ENCODE measurements at regions not wholly inside any gene's neighbourhood (a gene's known extent, or its start where the extent isn't known, plus 50 kb on each side); places are given as distances from the start of the nearest gene placed in this dataset.

GRCh38 chr6:126446248-126446647 lies 106.3 kb downstream of the CENPW start:
- Histone ChIP-seq H3K36me3 (no peaks in the 10 kb centered on the region), H3K9me3 (no peaks in the 10 kb centered on the region), H3K4me3 (no peak overlapping the region), H3K27ac (no peak overlapping the region), H3K27me3 (no peaks in the 10 kb centered on the region), H3K4me1 (no peaks in the 10 kb centered on the region)
- DNase-seq (ENCODE audit: low spot score in 2 of 2): no peak
- TF ChIP-seq POLR2A (IDR thresholded peaks at IDR 0.05) (no peak), CTCF (IDR thresholded peaks at IDR 0.05) (no peak)

GRCh38 chr6:126447367-126447766 lies 107.5 kb downstream of the CENPW start:
- H3K27me3 ChIP-seq: no peaks in the 10 kb centered on the region
- no peak for TF ChIP-seq POLR2A (IDR thresholded peaks at IDR 0.05)
- no peak for TF ChIP-seq EP300 (IDR thresholded peaks at IDR 0.05)
- TF ChIP-seq CTCF (IDR thresholded peaks at IDR 0.05): no peak
- DNase-seq (ENCODE audit: low spot score in 2 of 2): no peak
- no peak overlapping the region for H3K4me3 ChIP-seq
- H3K9me3 ChIP-seq: no peaks in the 10 kb centered on the region
- no peaks in the 10 kb centered on the region for H3K4me1 ChIP-seq
- no peaks in the 10 kb centered on the region for H3K36me3 ChIP-seq
- H3K27ac ChIP-seq: no peak overlapping the region

- no peak for DNase-seq (ENCODE audit: low spot score in 2 of 2)
- H3K4me3 ChIP-seq: no peak overlapping the region
- H3K4me1 ChIP-seq: no peaks in the 10 kb centered on the region
- no peak overlapping the region for H3K27ac ChIP-seq
- 73 to 76% methylated on average over 6 of the region's 6 CpGs for WGBS, 2 donors
- peaks cover 0 to 2% (median 0%) of the 10 kb centered on the region in 4 donors for H3K9me3 ChIP-seq
- no peaks in the 10 kb centered on the region for H3K36me3 ChIP-seq
- TF ChIP-seq POLR2A (IDR thresholded peaks at IDR 0.05) (no peak), EP300 (IDR thresholded peaks at IDR 0.05) (no peak), CTCF (IDR thresholded peaks at IDR 0.05) (no peak)
- H3K27me3 ChIP-seq: no peaks in the 10 kb centered on the region
Measured at GRCh38 chr6:126461045-126461444, 121.1 kb downstream of the CENPW start.

GRCh38 chr6:126464245-126464644 lies 124.3 kb downstream of the CENPW start:
- no peak for DNase-seq (ENCODE audit: low spot score in 2 of 2)
- 65 to 80% methylated on average over 1 of the region's 1 CpG for WGBS, 2 donors
- Histone ChIP-seq H3K9me3 (peaks cover 0 to 3% (median 1%) of the 10 kb centered on the region in 4 donors), H3K36me3 (no peaks in the 10 kb centered on the region), H3K4me3 (no peak overlapping the region), H3K4me1 (no peaks in the 10 kb centered on the region), H3K27ac (no peak overlapping the region), H3K27me3 (no peaks in the 10 kb centered on the region)
- no peak for TF ChIP-seq POLR2A (IDR thresholded peaks at IDR 0.05)

GRCh38 chr6:126475449-126475848 lies 135.5 kb downstream of the CENPW start:
- H3K36me3 ChIP-seq: no peaks in the 10 kb centered on the region
- DNase-seq (ENCODE audit: low spot score in 2 of 2): no peak

More at GRCh38 chr6:126475449-126475848, 135.5 kb downstream of the CENPW start:
- H3K9me3 ChIP-seq: no peaks in the 10 kb centered on the region
- no peak for TF ChIP-seq POLR2A (IDR thresholded peaks at IDR 0.05)
- TF ChIP-seq CTCF (IDR thresholded peaks at IDR 0.05): no peak
- TF ChIP-seq EP300 (IDR thresholded peaks at IDR 0.05): no peak
- H3K4me1 ChIP-seq: no peaks in the 10 kb centered on the region
- no peak overlapping the region for H3K27ac ChIP-seq
- H3K4me3 ChIP-seq: no peak overlapping the region
- H3K27me3 ChIP-seq: no peaks in the 10 kb centered on the region
